NCI-H82 (cell line): ENCODE measurements at regions not wholly inside any gene's neighbourhood (a gene's known extent, or its start where the extent isn't known, plus 50 kb on each side); places are given as distances from the start of the nearest gene placed in this dataset.
"Not testable (repeated sequence)": the region's sequence is repeated elsewhere in the genome, so short reads cannot be mapped to it uniquely, and the experiment has no call there.

Experiments
- DNase-seq: peaks from one replicate; lab custom pipeline; 2025; lab: John Stamatoyannopoulos, UW

DNA sequence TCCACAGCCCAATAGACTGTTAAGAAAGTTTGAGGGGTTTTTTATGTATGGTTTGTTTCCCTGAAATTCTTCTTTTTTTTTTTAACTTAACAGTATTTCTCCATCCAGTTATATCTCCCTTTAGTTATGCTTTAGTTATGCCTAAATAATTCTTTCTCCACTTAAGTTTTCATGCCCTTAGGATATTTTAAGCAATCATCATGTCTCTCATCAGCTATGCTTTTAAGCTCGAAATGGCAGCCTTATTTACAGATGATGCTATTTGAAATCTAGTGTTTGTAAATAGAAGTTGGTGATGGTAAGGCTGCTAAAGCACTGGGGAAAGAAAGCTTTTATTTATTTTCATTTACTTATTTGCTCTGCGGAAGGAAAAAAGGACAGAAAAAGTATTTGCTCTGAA is 439.3 kb downstream of the TFAP2B start:
- no peak for DNase-seq

DNA sequence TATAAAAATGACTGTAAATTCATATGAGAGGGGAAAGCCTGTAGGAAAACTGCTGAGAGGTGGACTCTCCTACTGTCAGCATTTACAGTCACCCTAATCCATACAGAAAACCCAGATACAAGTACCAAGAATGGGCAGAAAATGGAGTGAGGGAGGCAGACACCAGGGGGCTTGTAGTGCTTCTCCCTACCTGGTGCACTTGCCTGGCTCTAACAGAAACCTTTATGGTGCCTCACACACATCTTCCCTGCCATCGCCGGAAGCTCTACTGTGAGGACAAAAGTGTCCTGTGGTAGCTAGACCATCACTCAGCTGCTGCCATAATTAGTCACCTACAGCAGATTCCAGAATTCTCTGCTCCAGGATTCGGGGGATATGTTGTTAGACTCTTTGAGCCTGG is 441.3 kb downstream of the TFAP2B start:
- peak; percentile 21 for DNase-seq

DNA sequence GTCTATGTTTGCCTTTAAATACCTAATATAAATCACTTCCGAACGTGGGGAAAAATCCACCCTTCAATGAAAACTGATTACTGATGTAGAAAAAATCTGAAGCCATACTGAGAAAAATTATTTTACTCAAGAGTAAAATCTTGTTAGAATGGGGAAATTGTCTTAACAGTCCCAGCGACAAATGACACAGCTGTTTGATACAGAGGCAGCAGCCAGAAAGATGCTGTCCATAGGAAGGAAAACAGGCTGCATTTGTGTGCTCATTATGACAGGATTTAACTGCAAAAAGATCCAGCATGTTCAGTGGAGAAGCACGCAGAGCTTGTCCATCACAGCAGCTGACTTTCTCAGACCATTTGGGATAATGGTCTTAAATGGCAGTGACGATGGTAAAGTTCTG is 443.0 kb downstream of the TFAP2B start:
- peak; percentile 21 for DNase-seq

DNA sequence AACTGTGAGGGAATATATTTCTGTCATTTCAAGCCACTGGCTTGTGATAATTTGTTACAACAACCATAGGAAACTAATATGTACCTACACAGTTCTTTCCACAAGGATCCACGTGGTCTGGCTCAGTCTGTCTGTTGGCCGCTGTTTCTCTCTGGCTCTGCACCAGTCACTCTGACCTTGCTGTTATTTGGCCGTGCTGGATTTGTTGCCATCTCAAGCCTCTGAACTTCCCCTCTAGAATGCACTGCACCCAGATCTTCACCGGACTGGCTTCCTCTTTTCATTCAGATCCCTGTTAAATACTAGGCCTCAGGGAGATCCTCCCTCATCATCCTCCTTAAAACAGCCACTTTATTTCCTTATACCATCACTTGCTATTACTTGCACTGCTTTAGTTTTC is 446.8 kb downstream of the TFAP2B start:
- no peak for DNase-seq

DNA sequence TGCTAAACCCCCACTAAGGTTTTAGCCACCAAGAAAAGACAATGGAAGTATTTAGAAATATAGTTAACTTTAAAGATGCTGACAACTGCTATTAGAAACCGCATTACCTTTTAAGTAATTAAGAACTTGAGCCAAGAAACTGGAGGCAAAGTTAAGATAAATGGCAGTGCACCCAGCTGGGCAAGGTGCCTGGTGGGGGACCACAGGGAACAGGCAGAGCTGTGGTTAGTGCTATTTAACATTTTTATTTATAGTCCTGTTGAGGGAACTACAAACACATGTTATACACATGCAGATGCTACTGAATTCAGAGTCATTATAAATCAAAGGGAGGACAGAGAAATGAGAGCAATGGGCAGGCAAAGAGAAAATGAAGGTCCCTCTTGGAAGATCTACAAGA is 447.9 kb downstream of the TFAP2B start:
- no peak for DNase-seq

DNA sequence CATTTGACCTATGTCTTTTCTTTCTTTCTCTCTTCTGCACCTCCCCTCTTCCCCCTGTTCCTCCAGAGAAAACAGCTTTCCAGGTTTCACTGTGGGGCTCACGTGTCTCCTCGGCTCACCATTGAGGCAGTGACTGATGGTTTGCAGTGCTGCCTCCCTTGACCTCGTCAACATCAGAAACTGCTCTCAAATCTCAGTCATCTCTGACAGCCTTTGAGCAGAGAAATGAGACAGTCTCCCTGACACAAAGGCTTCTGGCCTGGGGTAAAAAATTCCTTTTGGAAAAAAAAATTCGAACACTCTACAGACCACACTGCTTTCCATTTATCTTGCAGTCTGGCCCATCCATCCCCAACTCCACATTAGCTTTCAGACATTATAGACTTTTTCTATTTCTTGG is 450.0 kb downstream of the TFAP2B start:
- no peak for DNase-seq

DNA sequence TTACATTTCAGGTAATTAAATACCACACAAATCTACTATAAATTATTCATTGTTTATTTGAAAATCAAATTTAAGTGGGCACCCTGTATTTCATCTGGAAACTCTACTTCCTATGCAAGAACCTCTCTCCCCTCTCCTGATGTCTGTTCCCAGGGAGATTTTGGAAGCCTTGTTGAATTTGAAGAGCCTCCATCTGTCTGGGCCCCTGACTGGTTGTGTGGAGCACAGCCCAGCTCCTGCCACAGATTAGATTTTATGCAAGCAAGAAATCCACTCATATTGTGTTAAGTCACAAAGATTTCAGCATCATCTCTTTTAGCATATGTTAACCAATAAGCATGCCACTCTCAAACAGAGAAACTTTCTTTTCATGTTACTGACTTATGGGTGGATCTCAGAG is 451.2 kb downstream of the TFAP2B start:
- no peak for DNase-seq

DNA sequence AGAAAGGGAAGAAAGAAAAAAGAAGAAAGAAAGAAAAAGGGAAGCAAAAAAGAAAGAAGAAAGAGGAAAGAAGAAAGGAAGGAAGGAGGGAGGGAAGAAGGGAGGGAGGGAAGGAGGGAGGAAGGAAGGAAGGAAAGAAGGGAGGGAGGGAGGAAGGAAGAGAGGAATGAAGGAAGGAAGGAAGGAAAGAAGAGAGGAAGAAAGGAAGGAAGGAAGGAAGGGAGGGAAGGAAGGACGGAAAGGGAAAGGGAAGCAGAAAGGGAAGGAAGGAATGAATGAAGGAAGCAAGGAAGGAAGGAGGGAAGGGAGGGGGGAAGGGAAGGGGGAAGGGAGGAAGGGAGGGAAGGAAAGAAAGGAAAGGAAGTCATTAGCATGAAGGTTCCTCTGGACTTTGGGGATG is 452.9 kb downstream of the TFAP2B start:
- DNase-seq, result no peak

DNA sequence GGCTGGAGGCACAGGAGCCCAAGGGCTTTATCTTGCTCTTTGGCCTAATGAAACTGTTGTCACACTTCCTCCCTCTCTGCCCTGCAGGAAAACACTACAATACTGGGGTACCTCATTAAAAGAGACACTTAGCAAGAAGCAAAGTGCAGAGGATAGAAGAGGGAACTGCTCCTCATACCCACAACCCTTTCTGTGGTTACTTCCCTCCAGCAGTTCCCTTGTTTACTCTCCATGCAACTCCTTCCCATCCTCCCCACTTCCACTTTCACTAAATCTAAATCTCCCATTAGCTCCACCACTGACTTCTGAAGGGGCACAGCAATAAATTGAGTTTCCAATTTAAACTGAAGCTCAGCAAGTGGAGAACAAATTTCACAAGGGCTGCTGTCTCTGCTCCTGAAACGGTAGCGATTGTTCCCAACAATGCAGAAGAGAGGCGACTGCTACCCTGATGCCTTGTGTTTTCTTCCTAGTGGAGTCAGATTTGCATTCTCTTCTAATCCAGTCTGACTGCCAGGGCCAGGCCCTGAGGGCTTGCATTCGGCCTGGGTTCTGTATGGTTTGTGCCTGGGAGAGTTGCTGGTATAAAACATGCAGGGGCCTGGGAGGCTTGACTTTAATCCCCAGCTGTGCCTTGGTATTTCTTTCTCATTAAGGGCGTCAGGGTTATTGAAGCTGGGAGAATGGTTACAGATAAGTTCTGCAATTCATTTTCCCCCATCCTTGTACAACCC is 454.7 kb downstream of the TFAP2B start:
- DNase-seq, result peak; percentile 43

DNA sequence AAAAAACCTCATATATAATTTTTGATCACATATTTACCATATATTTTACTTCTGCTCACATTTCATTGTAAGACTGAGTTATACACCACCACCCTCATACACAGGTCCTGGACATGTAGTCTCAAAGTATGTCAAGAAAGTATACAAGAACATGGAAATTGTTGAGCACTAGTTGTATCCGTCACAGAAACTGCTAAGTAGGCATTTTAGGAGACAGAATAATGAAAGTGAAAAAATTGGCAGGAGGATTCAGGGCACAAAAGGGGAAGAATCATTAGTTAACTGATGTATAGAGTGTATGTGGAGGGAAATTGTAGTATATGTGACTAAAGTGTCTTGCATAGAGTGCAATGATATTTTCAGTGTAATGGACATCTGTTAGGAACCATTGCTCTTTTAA is 458.8 kb downstream of the TFAP2B start:
- no peak for DNase-seq

DNA sequence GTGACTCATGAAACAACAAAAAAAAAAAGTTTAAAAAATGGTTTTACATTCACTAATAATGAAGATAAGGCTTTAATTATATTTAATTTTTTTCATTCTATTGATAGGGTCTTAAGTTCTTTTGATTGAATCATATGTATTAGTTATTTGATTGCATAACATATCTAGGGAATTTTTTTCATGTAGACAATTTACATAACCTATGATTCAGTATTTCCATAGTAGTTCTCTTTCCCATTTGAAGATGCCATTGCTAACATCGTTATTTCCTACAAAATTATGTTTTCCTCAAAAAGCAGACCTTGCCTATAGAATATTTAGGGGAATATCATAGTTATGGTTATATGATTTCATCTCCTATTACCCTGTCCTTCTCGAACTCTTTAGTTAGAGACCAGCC is 463.4 kb downstream of the TFAP2B start:
- DNase-seq, result no peak

DNA sequence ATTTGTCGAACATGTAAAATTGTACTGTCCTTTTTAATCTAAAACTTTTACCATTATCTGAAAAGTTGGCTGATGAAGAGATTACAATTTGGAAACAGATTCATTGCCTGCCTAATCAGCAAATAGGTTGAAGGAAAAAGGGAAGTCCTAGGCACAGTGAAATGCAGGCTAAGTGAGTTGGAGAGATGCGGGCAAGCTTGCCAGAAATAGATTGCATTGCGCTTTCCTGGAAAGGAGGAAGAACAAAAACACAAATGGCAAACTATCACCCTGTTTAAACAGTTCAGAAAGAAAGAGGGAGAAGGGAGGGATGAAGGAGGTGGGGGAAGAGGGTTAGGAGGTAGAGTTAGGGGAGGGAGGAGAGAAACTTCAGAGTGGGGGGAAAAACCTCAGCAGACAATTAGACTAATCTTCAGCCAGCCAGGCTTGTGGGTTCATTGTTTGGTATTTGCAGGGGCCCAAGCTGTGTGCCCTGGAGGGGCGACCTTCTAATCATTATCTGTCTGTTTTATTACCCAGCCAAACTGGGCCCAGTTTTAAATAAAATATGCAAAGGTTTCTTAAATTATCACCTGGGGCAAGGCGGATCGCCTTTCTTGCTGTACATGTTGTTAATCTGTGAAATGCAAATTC is 465.2 kb downstream of the TFAP2B start:
- DNase-seq, result no peak

DNA sequence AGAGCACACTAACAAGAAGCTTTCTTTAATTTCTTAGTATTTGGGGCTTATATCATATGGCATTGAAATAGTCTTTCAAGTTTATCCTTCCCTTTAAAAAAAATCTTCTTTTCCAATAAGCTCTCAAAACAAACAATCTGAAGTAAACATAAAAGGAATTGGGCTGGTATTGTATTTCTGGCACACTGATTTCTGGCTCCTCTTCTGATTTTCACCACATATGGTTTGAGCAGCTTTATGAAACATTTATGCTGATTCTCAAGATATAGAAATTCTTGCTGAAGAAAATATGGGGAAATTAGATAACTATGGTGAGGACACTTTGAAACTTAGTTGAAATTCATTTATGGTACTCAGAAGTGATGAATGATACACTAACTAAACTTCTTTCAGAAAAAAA is 467.2 kb downstream of the TFAP2B start:
- DNase-seq, result no peak

DNA sequence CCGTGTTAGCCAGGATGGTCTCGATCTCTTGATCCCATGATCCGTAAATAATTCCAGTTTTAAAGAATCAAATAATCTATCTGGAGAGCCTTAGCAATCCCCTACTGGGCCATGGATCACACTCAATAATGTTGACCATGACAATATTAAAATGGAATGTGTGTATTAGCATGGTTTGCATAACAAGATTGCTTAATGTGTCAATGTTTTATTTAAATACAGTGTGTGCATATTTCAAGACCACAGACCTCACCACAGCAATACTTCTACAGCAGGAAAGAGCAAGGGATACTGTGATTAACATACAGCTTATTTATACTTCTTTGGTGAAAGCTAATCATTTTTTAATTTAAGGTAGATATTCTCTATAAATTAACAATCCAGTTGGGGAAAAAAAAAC is 470.4 kb downstream of the TFAP2B start:
- no peak for DNase-seq

DNA sequence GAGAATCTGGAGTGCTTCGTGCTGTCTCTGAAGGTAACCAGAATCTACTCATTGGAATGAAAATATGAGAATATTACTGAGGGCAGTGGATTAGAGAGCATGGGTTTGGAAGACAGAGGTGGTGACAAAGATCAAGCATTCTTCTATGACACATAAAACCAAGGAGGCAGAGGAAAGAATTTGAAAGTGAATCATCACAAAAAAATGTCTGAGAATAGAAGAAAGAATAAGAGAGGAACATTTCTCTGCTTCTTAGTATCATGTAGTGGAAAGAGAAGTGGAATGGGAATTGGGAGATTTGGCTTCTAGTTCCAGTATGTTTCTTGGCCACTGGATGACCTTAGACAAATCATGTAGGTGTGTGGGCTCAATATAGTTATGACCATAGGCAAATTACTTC is 474.0 kb downstream of the TFAP2B start:
- no peak for DNase-seq

DNA sequence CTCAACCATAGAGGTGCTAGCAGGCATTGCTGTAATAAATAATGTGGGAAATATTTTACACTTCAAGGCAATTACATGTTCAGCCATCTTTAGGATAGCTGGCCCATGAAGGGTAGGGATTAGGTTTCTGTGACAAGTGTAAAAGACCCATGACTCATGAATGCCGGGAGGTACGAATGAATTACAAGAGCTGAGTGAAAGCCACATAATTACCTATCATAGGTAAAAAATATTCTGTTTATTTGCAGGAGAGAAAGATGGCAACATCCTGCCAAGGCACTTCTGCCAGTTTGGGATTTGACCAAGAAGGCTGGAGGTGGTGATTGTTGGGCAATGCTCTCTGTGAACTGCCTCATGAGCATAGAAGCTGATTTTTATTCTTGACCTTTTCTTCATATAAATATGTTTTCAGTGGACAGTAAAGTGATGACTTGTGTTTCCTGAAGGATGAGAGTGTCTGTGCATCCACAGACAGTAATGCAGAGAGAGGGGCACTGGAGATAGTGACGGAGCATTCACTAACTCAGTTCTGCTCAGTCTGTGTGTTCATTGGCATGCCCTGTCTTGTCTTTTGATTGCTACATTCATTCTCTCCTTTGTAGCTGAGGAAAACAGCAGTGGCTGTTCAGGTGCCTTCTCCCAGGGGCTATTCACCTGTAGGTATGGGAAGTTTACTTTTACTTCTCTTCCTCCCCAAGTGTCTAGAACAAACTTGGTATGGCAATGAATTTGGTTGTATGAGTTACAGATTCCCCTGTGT is 481.1 kb downstream of the TFAP2B start:
- no peak for DNase-seq

DNA sequence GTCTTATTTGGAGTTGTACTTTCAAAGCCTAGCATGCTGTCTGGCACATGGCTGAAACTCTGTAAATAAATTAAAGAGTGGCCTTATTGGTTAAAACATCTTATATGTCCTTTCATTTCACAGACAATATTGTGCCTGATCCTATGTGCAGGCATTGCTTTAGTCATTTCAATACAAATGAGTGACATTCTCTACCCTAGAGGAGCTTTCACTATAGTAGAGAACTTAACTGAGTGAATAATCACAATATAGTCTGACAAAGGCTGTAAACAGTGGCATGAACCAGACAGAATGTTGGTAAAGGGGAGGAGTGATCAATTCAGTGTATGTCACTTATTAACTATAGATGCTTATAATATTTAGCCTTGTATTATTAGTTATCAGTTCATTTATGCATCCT is 481.8 kb downstream of the TFAP2B start:
- DNase-seq, result no peak

DNA sequence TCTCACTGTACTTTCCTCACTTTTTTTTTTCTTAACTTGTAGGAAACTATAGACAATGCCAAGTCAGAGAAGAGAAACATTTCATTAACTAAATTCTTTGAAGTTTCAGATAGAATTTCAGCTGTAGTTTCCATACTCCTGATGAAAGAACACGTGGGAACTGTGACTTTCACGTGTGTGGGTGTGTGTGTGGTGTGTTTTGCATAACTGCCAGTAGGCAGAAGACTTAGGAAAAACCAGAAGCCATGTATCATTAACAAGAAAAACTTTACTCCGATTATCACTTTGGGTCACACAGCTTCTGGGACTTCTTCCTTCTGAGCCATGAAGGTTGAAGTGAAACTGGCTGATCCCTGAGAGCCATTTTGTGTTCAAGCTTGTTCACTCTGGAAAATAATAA is 483.3 kb downstream of the TFAP2B start:
- no peak for DNase-seq

DNA sequence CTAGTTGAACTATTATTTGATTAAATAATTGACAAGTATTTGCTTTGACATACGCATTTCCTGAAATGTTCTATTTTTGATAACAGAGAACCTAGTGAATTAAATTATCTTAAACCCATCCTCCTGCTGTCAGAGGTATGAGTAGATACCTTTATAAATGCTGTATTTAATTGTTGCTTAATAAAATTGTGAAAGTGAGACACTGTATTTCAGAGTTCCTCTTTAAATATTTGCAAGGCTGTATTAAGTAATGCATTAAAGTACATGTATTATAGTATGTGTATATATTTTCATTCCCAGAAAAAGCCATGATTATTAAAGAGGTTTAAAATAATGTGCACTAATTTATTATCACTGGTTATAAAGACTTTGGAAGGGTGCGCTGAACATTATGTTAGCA is 483.8 kb downstream of the TFAP2B start:
- DNase-seq, result no peak

DNA sequence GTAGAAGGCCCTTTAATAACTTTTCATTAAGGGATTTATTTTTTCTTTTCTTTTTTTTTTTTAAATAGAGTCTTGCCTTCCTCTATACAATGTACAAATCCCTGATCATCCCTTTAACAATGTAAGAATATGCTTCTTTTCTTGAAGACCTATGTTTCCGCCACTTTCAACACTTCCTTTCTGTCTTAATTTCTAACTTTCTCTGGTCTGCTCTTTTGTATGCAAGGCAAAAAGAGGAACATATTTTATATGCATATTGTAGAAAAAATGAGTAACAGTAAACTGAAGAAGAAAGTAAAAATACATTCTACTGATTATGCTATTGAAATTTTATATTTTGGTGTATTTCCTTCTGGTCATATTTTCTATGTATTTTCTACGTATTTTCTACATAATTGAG is 484.7 kb downstream of the TFAP2B start:
- no peak for DNase-seq

DNA sequence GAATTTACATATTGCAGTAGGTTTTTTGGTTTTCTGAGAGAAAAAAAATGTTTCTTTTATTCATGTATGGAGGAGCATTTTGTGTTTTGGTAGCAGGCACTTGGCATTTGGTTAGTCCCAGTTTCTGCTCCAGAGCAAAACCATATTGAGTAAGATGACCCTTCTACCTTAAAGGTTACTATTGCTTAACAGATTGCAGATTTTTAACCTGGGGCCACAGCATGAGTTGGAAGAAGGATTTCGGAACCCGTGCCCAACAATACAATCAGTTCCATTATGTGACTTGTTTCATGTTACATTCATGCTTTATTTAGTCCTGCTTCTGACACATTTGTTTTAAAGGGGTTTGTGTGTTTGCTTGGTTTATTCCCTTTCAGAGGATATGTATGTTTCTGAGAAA is 496.3 kb downstream of the TFAP2B start:
- DNase-seq, result no peak

DNA sequence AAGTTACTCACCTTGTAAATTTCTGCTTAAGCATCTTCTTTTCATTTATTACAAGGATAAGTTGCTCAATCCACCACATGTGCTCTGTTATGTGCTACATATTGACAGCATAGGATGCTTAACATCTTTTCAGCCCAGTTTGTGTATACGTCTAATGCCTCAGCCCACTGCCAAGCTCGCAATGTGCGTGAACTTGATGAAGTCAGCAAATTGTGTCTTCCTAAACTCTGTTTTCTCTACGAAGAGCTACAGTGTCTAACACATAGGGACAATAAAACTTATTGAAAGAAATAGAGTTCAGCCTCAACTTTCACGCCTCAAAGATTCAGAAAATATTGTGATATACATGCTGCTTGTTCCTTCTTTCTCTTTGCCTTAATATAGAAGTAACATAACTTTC is 500.0 kb downstream of the TFAP2B start:
- DNase-seq, result no peak

DNA sequence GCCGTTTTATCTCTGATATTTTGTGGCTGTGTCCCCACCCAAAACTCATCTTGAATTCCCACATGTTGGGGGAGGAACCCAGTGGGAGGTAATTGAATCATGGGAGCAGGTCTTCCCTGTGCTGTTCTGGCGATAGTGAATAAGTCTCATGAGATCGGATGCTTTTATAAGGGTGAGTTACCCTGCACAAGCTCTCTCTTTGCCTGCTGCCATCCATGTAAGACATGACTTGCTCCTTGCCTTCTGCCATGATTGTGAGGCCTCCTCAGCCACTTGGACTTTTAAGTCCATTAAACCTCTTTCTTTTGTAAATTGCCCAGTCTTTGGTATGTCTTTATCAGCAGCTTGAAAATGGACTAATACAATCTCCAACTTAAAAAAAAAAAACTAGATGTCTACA is 502.8 kb downstream of the TFAP2B start:
- DNase-seq, result not testable (repeated sequence)
